DOHH2 (cell line): ENCODE measurements at regions not wholly inside any gene's neighbourhood (a gene's known extent, or its start where the extent isn't known, plus 50 kb on each side); places are given as distances from the start of the nearest gene placed in this dataset.

Source experiments
- CTCF ChIP-seq: fragments of 200-600 bp; sonication (generic); IDR thresholded peaks from one replicate; pipeline ENCODE4 v1.5.1; 2014; ENCODE audit warnings: antibody characterized with exemption, mild to moderate bottlenecking, low read depth, low read length; ENCODE audit not compliant: poor library complexity, severe bottlenecking
- EZH2phosphoT487 ChIP-seq: fragments of 200-600 bp; sonication (generic); IDR thresholded peaks from 2 replicates; pipeline ENCODE4 v1.6.1; 2017; ENCODE audit warnings: borderline replicate concordance, mild to moderate bottlenecking, antibody characterized with exemption, low read length, moderate library complexity, mixed read lengths

GRCh38 chr2:57386305-57386704, 660.3 kb upstream of the VRK2 start:
- no peak for TF ChIP-seq CTCF
- no peak for TF ChIP-seq EZH2phosphoT487
